IPS-18a (cell line): ENCODE measurements at regions not wholly inside any gene's neighbourhood (a gene's known extent, or its start where the extent isn't known, plus 50 kb on each side); places are given as distances from the start of the nearest gene placed in this dataset.

Source experiments
- H3K27ac ChIP-seq: one replicate; pipeline ENCODE4 v1.5.1; 2013; ENCODE audit warnings: low read length
- H3K27me3 ChIP-seq: one replicate; pipeline ENCODE4 v1.6.1; 2013; ENCODE audit warnings: mild to moderate bottlenecking, low read length; ENCODE audit not compliant: control insufficient read depth, insufficient read depth
- H3K36me3 ChIP-seq: one replicate; pipeline ENCODE4 v1.6.1; 2013; ENCODE audit warnings: low read depth, low read length; ENCODE audit not compliant: control insufficient read depth
- H3K4me1 ChIP-seq: one replicate; pipeline ENCODE4 v1.6.1; 2013; ENCODE audit warnings: low read depth, low read length; ENCODE audit not compliant: control insufficient read depth
- H3K4me3 ChIP-seq: one replicate; pipeline ENCODE4 v1.5.1; 2013; ENCODE audit warnings: low read length
- H3K9ac ChIP-seq: one replicate; pipeline ENCODE4 v1.6.1; 2013; ENCODE audit warnings: mild to moderate bottlenecking, low read length, moderate library complexity
- H3K9me3 ChIP-seq: one replicate; pipeline ENCODE4 v1.6.1; 2013; ENCODE audit warnings: low read depth, low read length; ENCODE audit not compliant: control insufficient read depth

- H3K27me3 ChIP-seq: no peaks in the 10 kb centered on the region
- no peaks in the 10 kb centered on the region for H3K4me1 ChIP-seq
- H3K4me3 ChIP-seq: no peak overlapping the region
- H3K36me3 ChIP-seq: no peaks in the 10 kb centered on the region
- H3K9me3 ChIP-seq: no peaks in the 10 kb centered on the region
- no peak overlapping the region for H3K27ac ChIP-seq
- H3K9ac ChIP-seq: no peak overlapping the region
These were observed 480.0 kb upstream of the ZEB2 start for GRCh38 chr2:144999936-145000335.

DNA sequence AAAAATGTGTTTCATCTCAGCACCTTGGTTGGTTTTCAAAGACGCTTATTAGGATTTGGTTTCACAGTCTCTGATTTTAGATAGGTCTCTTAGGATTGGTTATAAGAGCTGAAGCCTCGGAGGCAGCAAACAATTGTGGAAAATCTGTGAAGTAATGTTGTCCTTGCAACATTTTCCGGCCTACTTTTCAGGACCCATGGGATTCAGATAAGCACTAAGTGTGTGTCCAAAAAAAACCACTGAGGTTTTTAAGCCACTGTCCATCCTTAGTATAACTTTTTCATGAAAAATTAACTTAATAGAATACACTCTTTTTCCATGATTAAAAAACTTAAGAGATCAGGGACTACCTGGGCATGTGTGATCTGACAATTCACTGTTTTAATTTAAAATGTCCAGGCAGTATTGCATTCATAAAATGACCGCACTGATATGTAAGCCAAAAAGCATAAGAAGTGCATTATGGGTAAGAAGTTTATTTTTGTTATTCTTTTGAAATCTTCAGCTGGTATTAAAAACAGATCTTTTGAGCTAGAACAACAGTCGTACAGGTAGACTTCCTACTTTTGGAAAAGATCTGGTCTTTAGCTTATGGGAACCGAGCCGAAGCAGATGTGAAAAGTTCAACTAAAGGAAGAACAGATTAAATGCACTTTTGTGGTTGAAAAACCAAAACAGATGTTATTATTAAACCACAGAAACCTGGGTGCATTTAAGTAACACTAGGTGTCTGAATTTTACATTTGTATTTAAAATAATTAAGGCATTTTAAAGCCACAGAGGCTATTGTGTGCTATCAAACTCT is 479.4 kb upstream of the ZEB2 start:
- Histone ChIP-seq H3K9me3 (no peaks in the 10 kb centered on the region), H3K9ac (no peak overlapping the region), H3K27me3 (no peaks in the 10 kb centered on the region), H3K27ac (no peak overlapping the region), H3K4me1 (no peaks in the 10 kb centered on the region), H3K4me3 (no peak overlapping the region), H3K36me3 (no peaks in the 10 kb centered on the region)

DNA sequence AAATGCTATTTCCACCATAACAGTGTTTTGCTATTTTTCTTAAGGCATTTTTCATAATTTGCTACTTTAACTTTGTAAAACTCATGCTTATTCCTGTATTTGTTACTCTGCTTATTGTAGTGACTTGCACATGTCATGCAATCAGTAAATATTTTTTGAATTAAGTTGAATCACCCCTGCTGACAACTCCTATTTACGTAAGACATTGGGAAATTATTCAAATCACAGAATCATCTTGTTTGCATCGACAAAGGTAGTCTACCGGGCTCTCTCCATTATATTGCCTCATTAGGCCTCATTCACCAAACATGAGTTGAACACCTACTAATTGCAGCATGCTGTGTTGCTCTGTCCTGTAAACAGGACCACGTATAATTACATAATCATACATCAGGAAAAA is 478.5 kb upstream of the ZEB2 start:
- Histone ChIP-seq H3K4me3 (no peak overlapping the region), H3K27ac (no peak overlapping the region), H3K9ac (no peak overlapping the region), H3K36me3 (no peaks in the 10 kb centered on the region), H3K27me3 (no peaks in the 10 kb centered on the region), H3K9me3 (no peaks in the 10 kb centered on the region), H3K4me1 (no peaks in the 10 kb centered on the region)

DNA sequence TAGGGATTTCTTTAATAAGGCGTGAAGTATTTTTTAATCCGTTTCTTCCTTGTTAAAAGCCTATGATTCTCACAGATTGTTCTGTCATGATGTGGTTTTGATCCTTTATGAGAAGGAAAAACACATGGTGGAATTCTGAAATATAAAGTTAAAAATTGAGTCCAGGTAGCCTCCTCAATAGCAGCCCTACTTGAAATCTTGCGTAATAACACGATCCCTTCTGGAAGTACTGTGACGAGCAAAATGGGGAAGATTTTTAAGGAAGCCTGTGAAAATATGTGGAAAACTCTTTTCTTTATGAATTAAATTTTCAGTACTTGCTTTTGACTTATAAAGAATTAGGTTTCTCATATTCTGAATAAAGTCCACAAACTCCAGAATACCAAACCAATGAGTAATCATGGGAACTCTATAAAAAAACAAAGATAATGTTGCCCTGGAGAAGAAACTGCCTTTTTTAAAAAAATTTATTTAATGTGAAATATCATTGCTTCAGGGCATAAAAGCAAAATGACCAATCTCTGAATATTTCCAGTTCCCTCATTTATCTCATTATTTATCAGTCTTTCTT is 476.4 kb upstream of the ZEB2 start:
- H3K27ac ChIP-seq: no peak overlapping the region
- H3K27me3 ChIP-seq: no peaks in the 10 kb centered on the region
- no peak overlapping the region for H3K9ac ChIP-seq
- H3K36me3 ChIP-seq: no peaks in the 10 kb centered on the region
- H3K4me1 ChIP-seq: no peaks in the 10 kb centered on the region
- H3K9me3 ChIP-seq: peaks cover 8% of the 10 kb centered on the region
- no peak overlapping the region for H3K4me3 ChIP-seq

- no peak overlapping the region for H3K4me3 ChIP-seq
- H3K4me1 ChIP-seq: peaks cover 5% of the 10 kb centered on the region
- no peak overlapping the region for H3K9ac ChIP-seq
- H3K27ac ChIP-seq: no peak overlapping the region
- H3K36me3 ChIP-seq: no peaks in the 10 kb centered on the region
- H3K9me3 ChIP-seq: peaks cover 8% of the 10 kb centered on the region
- no peaks in the 10 kb centered on the region for H3K27me3 ChIP-seq
These were observed 475.6 kb upstream of the ZEB2 start for GRCh38 chr2:144995482-144995881.

- Histone ChIP-seq H3K9me3 (peaks cover 16% of the 10 kb centered on the region), H3K4me3 (no peak overlapping the region), H3K27ac (no peak overlapping the region)
These were observed 470.7 kb upstream of the ZEB2 start for GRCh38 chr2:144990661-144991060.

GRCh38 chr2:144989579-144990270 is 469.8 kb upstream of the ZEB2 start:
- H3K27ac ChIP-seq: no peak overlapping the region
- no peaks in the 10 kb centered on the region for H3K27me3 ChIP-seq
- H3K4me1 ChIP-seq: peaks cover 15% of the 10 kb centered on the region
- H3K4me3 ChIP-seq: no peak overlapping the region
- peaks cover 18% of the 10 kb centered on the region for H3K9me3 ChIP-seq
- no peaks in the 10 kb centered on the region for H3K36me3 ChIP-seq
- H3K9ac ChIP-seq: no peak overlapping the region

More at GRCh38 chr2:144990661-144991060, 470.7 kb upstream of the ZEB2 start:
- no peaks in the 10 kb centered on the region for H3K27me3 ChIP-seq
- H3K4me1 ChIP-seq: peaks cover 15% of the 10 kb centered on the region
- H3K9ac ChIP-seq: no peak overlapping the region
- no peaks in the 10 kb centered on the region for H3K36me3 ChIP-seq

DNA sequence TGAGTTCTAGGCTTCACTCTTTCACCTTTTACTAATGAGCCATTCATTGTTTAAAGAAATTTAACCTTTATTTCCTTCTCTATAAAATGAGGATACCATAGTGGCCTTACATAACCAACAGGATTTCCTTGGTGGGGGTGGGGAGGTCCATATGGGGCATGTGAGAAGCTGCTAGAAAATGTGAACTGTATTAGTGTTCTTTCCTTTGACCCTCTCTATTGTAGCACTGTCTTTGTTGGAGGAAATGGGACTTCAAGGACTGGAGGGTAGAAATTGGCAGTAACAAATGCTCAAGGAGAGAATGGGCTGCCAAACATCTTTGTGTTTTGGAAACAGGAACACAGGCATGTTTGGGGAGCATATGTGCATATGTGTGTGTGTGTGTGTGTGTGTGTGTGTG is 468.7 kb upstream of the ZEB2 start:
- Histone ChIP-seq H3K27ac (no peak overlapping the region), H3K9ac (no peak overlapping the region), H3K27me3 (no peaks in the 10 kb centered on the region), H3K4me1 (peaks cover 15% of the 10 kb centered on the region), H3K4me3 (no peak overlapping the region), H3K9me3 (peaks cover 18% of the 10 kb centered on the region), H3K36me3 (no peaks in the 10 kb centered on the region)

DNA sequence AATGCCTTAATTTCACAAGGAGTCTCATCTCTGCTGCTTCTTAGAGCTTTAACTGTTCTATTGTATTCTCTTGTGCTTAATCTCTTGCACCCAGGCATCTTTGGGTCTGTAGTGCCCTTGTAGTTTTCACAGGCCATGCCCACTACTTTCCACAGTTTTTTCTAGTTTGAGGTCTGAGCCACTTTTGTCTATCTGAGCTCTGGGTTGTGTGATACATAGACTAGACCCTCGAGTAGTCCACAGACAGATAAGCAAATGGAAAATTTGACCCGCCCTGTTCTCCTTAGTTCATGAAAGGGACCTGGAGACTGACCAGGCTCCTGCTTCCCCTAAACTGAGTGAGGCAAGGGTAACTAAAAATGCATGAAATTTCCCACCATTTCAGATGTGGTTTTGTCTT is 466.8 kb upstream of the ZEB2 start:
- no peak overlapping the region for H3K27ac ChIP-seq
- H3K36me3 ChIP-seq: no peaks in the 10 kb centered on the region
- no peaks in the 10 kb centered on the region for H3K27me3 ChIP-seq
- no peak overlapping the region for H3K4me3 ChIP-seq
- H3K9ac ChIP-seq: no peak overlapping the region
- H3K9me3 ChIP-seq: peaks cover 15% of the 10 kb centered on the region
- H3K4me1 ChIP-seq: peaks cover 15% of the 10 kb centered on the region

- no peaks in the 10 kb centered on the region for H3K36me3 ChIP-seq
- peaks cover 11% of the 10 kb centered on the region for H3K9me3 ChIP-seq
- H3K4me3 ChIP-seq: no peak overlapping the region
These were observed 464.1 kb upstream of the ZEB2 start for GRCh38 chr2:144984038-144984437.

GRCh38 chr2:144983107-144983506 is 463.2 kb upstream of the ZEB2 start:
- Histone ChIP-seq H3K4me3 (no peak overlapping the region), H3K27me3 (no peaks in the 10 kb centered on the region), H3K4me1 (no peaks in the 10 kb centered on the region), H3K9me3 (peaks cover 11% of the 10 kb centered on the region), H3K9ac (no peak overlapping the region), H3K36me3 (no peaks in the 10 kb centered on the region), H3K27ac (no peak overlapping the region)

More at GRCh38 chr2:144984038-144984437, 464.1 kb upstream of the ZEB2 start:
- no peaks in the 10 kb centered on the region for H3K4me1 ChIP-seq
- H3K27me3 ChIP-seq: no peaks in the 10 kb centered on the region
- no peak overlapping the region for H3K27ac ChIP-seq
- H3K9ac ChIP-seq: no peak overlapping the region
